CD4-positive, CD25-positive, alpha-beta regulatory T cell (primary cell): ENCODE measurements at regions not wholly inside any gene's neighbourhood (a gene's known extent, or its start where the extent isn't known, plus 50 kb on each side); places are given as distances from the start of the nearest gene placed in this dataset.
"Not testable (repeated sequence)": the region's sequence is repeated elsewhere in the genome, so short reads cannot be mapped to it uniquely, and the experiment has no call there.

Experiments
- ATAC-seq, 2 donors: fragments of 150-1000 bp; cut with Tn5 transposase; one replicate each; pipeline ENCODE4 v1.10.0; 2021; ENCODE audit warnings: low read depth in 2 of 2, moderate number of reproducible peaks in 2 of 2, moderate library complexity in 1 of 2
- DNase-seq, 3 donors: peaks; one replicate each; pipeline versions ENCODE4 v3.0.0 to v3.0.0-alpha.2; 2012 to 2022; ENCODE audit warnings: mixed read lengths in 1 of 3
- H3K27ac ChIP-seq: one replicate; pipeline ENCODE4 v1.7.0; 2013; ENCODE audit warnings: mild to moderate bottlenecking, low read length; ENCODE audit not compliant: insufficient read depth, poor library complexity, severe bottlenecking
- H3K27me3 ChIP-seq: one replicate; pipeline ENCODE4 v1.7.0; 2013; ENCODE audit warnings: low read length; ENCODE audit not compliant: control insufficient read depth, insufficient read depth
- H3K36me3 ChIP-seq: one replicate; pipeline ENCODE4 v1.7.0; 2013; ENCODE audit warnings: mild to moderate bottlenecking, low read length, moderate library complexity; ENCODE audit not compliant: control insufficient read depth, insufficient read depth
- H3K4me1 ChIP-seq: 2 replicates; pipeline ENCODE4 v1.7.0; 2013; ENCODE audit warnings: mild to moderate bottlenecking, low read length; ENCODE audit not compliant: insufficient read depth, control insufficient read depth, poor library complexity, severe bottlenecking
- H3K4me3 ChIP-seq: one replicate; pipeline ENCODE4 v1.7.0; 2013; ENCODE audit warnings: low read depth, mild to moderate bottlenecking, low read length, moderate library complexity
- H3K9me3 ChIP-seq, 2 experiments: 1 replicate in 1 of 2; 2 replicates in 1 of 2; pipeline ENCODE4 v1.7.0; 2013; ENCODE audit warnings: low read length in 2 of 2, mild to moderate bottlenecking in 1 of 2, moderate library complexity in 1 of 2; ENCODE audit not compliant: control insufficient read depth in 2 of 2
- H3K27ac Mint-ChIP-seq, 3 donors: one replicate each; pipeline ENCODE4 v1.8.0; 2020 to 2022; ENCODE audit warnings: mild to moderate bottlenecking in 3 of 3, mixed read lengths in 3 of 3, moderate library complexity in 2 of 3
- H3K27me3 Mint-ChIP-seq: one replicate; pipeline ENCODE4 v1.8.0; 2022; ENCODE audit warnings: mild to moderate bottlenecking, mixed read lengths
- H3K36me3 Mint-ChIP-seq: one replicate; pipeline ENCODE4 v1.8.0; 2020; ENCODE audit warnings: mixed read lengths
- H3K4me1 Mint-ChIP-seq, 4 donors: one replicate each; pipeline ENCODE4 v1.8.0; 2020 to 2022; ENCODE audit warnings: mixed read lengths in 4 of 4, mild to moderate bottlenecking in 1 of 4
- H3K4me3 Mint-ChIP-seq, 4 donors: one replicate each; pipeline ENCODE4 v1.8.0; 2020 to 2022; ENCODE audit warnings: mild to moderate bottlenecking in 4 of 4, mixed read lengths in 4 of 4, moderate library complexity in 3 of 4
- H3K9me3 Mint-ChIP-seq, 7 donors: one replicate each; pipeline ENCODE4 v1.8.0; 2020 to 2022; ENCODE audit warnings: mixed read lengths in 7 of 7, mild to moderate bottlenecking in 3 of 7, moderate library complexity in 2 of 7

GRCh38 chr6:169365567-169366257, 112.1 kb upstream of the THBS2 start:
- Mint-ChIP-seq H3K27me3 (no peaks in the 10 kb centered on the region), H3K9me3 (peaks cover 0 to 2% (median 0%) of the 10 kb centered on the region in 7 donors), H3K4me1 (no peaks in the 10 kb centered on the region), H3K27ac (no peak overlapping the region), H3K36me3 (no peaks in the 10 kb centered on the region), H3K4me3 (no peak overlapping the region)
- H3K9me3 ChIP-seq = no peaks in the 10 kb centered on the region
- no peak overlapping the region for H3K27ac ChIP-seq
- H3K27me3 ChIP-seq = no peaks in the 10 kb centered on the region
- DNase-seq (no peak), ATAC-seq (no peak)
- H3K36me3 ChIP-seq = no peaks in the 10 kb centered on the region
- no peaks in the 10 kb centered on the region for H3K4me1 ChIP-seq
- no peak overlapping the region for H3K4me3 ChIP-seq

- Histone ChIP-seq H3K27me3 (no peaks in the 10 kb centered on the region), H3K4me3 (no peak overlapping the region), H3K36me3 (no peaks in the 10 kb centered on the region), H3K4me1 (no peaks in the 10 kb centered on the region), H3K9me3 (no peaks in the 10 kb centered on the region), H3K27ac (no peak overlapping the region)
- Mint-ChIP-seq H3K4me1 (no peaks in the 10 kb centered on the region), H3K27me3 (no peaks in the 10 kb centered on the region), H3K9me3 (peaks cover 0 to 3% (median 0%) of the 10 kb centered on the region in 7 donors), H3K36me3 (no peaks in the 10 kb centered on the region), H3K27ac (no peak overlapping the region), H3K4me3 (no peak overlapping the region)
- no peak for DNase-seq
- no peak for ATAC-seq
Observed at GRCh38 chr6:169363590-169363989, 109.9 kb upstream of the THBS2 start.

DNA sequence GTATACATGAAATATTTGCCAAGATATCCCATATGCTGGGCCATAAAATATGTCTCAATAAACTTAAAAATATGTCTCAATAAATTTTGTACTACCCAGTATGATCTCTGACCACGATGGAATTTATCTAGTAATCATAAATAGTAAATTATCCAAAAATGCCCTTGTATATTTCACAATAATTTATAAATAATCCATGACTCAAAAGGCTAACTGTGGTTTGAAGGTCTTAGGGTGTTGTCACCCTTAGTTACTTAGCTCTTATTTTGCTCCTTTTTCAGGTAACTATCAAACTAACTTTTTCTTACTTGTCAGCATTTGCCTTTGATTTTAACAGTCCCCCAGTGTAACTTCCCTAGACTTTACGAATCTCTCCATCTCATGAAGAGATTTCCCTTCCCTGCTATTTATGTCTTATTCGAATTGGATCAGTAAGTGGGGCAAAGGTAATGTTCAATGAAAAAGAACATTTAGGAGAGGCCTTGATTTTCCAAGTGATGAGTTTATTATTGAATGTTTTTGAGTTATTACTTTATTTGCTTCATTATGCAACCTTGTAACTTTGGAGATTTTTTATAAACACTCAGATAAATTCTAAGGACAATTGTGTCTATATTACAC, 109.0 kb upstream of the THBS2 start:
- no peak overlapping the region for H3K4me3 Mint-ChIP-seq
- no peaks in the 10 kb centered on the region for H3K4me1 Mint-ChIP-seq
- peaks cover 2% of the 10 kb centered on the region for H3K27me3 Mint-ChIP-seq
- Histone ChIP-seq H3K9me3 (no peaks in the 10 kb centered on the region), H3K36me3 (no peaks in the 10 kb centered on the region), H3K4me1 (no peaks in the 10 kb centered on the region), H3K27ac (no peak overlapping the region), H3K4me3 (no peak overlapping the region), H3K27me3 (no peaks in the 10 kb centered on the region)
- ATAC-seq (no peak), DNase-seq (no peak)
- H3K27ac Mint-ChIP-seq = no peak overlapping the region
- peaks cover 0 to 3% (median 0%) of the 10 kb centered on the region in 7 donors for H3K9me3 Mint-ChIP-seq
- no peaks in the 10 kb centered on the region for H3K36me3 Mint-ChIP-seq

DNA sequence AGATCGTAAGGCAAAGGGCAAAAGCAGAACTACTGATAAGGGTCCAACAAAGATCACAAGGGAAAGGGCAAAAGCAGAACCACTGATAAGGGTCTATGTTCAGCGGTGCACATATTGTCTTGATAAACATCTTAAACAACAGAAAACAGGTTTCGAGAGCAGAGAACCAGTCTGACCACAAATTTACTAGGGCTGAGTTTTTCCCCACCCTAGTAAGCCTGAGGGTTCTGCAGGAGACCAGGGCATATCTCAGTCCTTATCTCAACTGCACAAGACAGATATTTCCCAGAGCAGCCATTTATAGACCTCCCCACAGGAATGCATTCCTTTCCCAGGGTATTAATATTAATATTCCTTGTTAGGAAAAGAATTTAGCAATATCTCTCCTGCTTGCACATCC, 101.4 kb upstream of the THBS2 start:
- H3K4me1 ChIP-seq, DNase-seq, H3K9me3 ChIP-seq, H3K27me3 Mint-ChIP-seq, ATAC-seq, H3K27ac Mint-ChIP-seq, H3K4me1 Mint-ChIP-seq, H3K4me3 ChIP-seq, H3K9me3 Mint-ChIP-seq, H3K27ac ChIP-seq, H3K4me3 Mint-ChIP-seq, H3K36me3 Mint-ChIP-seq, H3K36me3 ChIP-seq, H3K27me3 ChIP-seq: not testable (repeated sequence)

GRCh38 chr6:169345146-169345545, 91.5 kb upstream of the THBS2 start:
- Mint-ChIP-seq H3K36me3 (no peaks in the 10 kb centered on the region), H3K27me3 (no peaks in the 10 kb centered on the region), H3K4me1 (no peaks in the 10 kb centered on the region), H3K4me3 (no peak overlapping the region), H3K9me3 (peaks cover 0 to 5% (median 2%) of the 10 kb centered on the region in 7 donors), H3K27ac (no peak overlapping the region)
- H3K9me3 ChIP-seq = no peaks in the 10 kb centered on the region
- H3K27me3 ChIP-seq = no peaks in the 10 kb centered on the region
- H3K27ac ChIP-seq = no peak overlapping the region
- H3K36me3 ChIP-seq = no peaks in the 10 kb centered on the region
- ATAC-seq = no peak
- no peaks in the 10 kb centered on the region for H3K4me1 ChIP-seq
- no peak overlapping the region for H3K4me3 ChIP-seq
- DNase-seq = no peak

GRCh38 chr6:169344750-169345065, 91.1 kb upstream of the THBS2 start:
- Mint-ChIP-seq H3K4me3 (no peak overlapping the region), H3K4me1 (no peaks in the 10 kb centered on the region), H3K9me3 (peaks cover 0 to 4% (median 2%) of the 10 kb centered on the region in 7 donors), H3K36me3 (no peaks in the 10 kb centered on the region), H3K27me3 (no peaks in the 10 kb centered on the region), H3K27ac (no peak overlapping the region)
- H3K4me1 ChIP-seq = no peaks in the 10 kb centered on the region
- H3K27me3 ChIP-seq = no peaks in the 10 kb centered on the region
- H3K4me3 ChIP-seq = no peak overlapping the region
- no peaks in the 10 kb centered on the region for H3K9me3 ChIP-seq
- DNase-seq = no peak
- ATAC-seq = no peak
- no peak overlapping the region for H3K27ac ChIP-seq
- H3K36me3 ChIP-seq = no peaks in the 10 kb centered on the region

DNA sequence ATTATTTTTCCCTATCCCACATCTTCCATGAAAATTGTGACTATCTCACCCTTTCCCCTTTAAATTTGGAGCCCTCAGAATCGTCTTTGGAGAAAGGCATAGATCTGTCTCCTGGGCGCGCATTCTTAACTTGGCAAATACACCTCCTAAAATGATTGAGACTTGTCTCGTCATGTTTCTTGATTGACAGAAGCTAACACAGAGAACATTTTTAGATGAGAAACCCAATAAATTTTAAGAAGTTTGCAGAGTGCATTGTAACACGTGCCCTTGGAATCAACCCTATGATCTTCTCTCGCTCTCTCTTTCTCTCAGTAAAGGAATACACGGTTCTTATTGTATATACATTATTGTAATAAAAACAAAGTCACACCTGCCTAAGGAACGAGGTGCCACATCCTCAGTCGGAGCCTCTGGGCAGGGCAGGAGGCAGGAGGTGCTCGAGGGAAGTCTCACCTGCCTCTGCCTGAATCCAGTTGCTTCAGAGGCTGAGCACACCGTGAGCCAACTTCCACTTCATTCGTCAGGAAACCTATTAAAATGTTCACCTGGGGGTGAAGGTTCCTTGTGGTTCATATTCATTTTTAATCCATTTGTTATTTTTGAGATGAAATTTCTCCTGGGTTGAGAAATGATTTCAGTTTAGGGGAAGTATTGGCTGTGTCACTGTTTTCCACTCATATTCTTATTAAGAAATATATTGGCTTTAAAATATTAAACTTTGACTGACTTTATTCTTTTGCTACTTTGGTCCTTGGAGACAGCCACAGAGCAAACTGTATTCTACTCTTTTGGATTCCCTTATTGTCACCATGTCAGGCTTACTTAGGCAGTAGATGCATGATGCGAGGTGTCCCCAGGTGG, 90.5 kb upstream of the THBS2 start:
- H3K4me3 Mint-ChIP-seq = no peak overlapping the region
- ATAC-seq = no peak
- DNase-seq = no peak
- H3K36me3 ChIP-seq = no peaks in the 10 kb centered on the region
- H3K4me1 ChIP-seq = no peaks in the 10 kb centered on the region
- no peak overlapping the region for H3K27ac Mint-ChIP-seq
- H3K9me3 Mint-ChIP-seq = peaks cover 0 to 2% (median 0%) of the 10 kb centered on the region in 7 donors
- H3K4me3 ChIP-seq = no peak overlapping the region
- no peaks in the 10 kb centered on the region for H3K9me3 ChIP-seq
- H3K27me3 ChIP-seq = no peaks in the 10 kb centered on the region
- no peaks in the 10 kb centered on the region for H3K36me3 Mint-ChIP-seq
- no peaks in the 10 kb centered on the region for H3K27me3 Mint-ChIP-seq
- H3K4me1 Mint-ChIP-seq = no peaks in the 10 kb centered on the region
- H3K27ac ChIP-seq = no peak overlapping the region
